C4-2B (cell line): ENCODE measurements at regions not wholly inside any gene's neighbourhood (a gene's known extent, or its start where the extent isn't known, plus 50 kb on each side); places are given as distances from the start of the nearest gene placed in this dataset.

Experiments
- H3K27ac ChIP-seq: fragments of 450-650 bp; 2 replicates; pipeline ENCODE4 v1.5.1; 2017
- CTCF ChIP-seq: fragments of 450-650 bp; conservative IDR thresholded peaks from 2 replicates; pipeline ENCODE4 v1.5.1; 2017; ENCODE audit warnings: mild to moderate bottlenecking
- ZFX ChIP-seq: fragments of 450-650 bp; IDR thresholded peaks from 2 replicates; pipeline ENCODE4 v1.6.1; 2017

- no peak overlapping the region for H3K27ac ChIP-seq
- TF ChIP-seq ZFX, result no peak
- no peak for TF ChIP-seq CTCF
Observed at GRCh38 chr9:135394131-135394530, 85.5 kb upstream of the PPP1R26 start.

- H3K27ac ChIP-seq, result no peak overlapping the region
- TF ChIP-seq CTCF (no peak), ZFX (no peak)
Observed at GRCh38 chr9:135394699-135395645, 84.6 kb upstream of the PPP1R26 start.

- TF ChIP-seq CTCF, result no peak
- no peak for TF ChIP-seq ZFX
- H3K27ac ChIP-seq, result no peak overlapping the region
Observed at GRCh38 chr9:135397142-135397541, 82.4 kb upstream of the PPP1R26 start.

GRCh38 chr9:135399000-135399649, 80.5 kb upstream of the PPP1R26 start:
- H3K27ac ChIP-seq, result no peak overlapping the region
- TF ChIP-seq ZFX (no peak), CTCF (no peak)

GRCh38 chr9:135400496-135400895, 79.1 kb upstream of the PPP1R26 start:
- TF ChIP-seq ZFX (no peak), CTCF (no peak)
- no peak overlapping the region for H3K27ac ChIP-seq

GRCh38 chr9:135401218-135401617, 78.4 kb upstream of the PPP1R26 start:
- TF ChIP-seq CTCF, result no peak
- no peak overlapping the region for H3K27ac ChIP-seq

GRCh38 chr9:135402048-135402738, 77.4 kb upstream of the PPP1R26 start:
- no peak for TF ChIP-seq ZFX
- TF ChIP-seq CTCF, result no peak
- H3K27ac ChIP-seq, result no peak overlapping the region
